ENCODE measurements at regions not wholly inside any gene's neighbourhood (a gene's known extent, or its start where the extent isn't known, plus 50 kb on each side); places are given as distances from the start of the nearest gene placed in this dataset.

DNA sequence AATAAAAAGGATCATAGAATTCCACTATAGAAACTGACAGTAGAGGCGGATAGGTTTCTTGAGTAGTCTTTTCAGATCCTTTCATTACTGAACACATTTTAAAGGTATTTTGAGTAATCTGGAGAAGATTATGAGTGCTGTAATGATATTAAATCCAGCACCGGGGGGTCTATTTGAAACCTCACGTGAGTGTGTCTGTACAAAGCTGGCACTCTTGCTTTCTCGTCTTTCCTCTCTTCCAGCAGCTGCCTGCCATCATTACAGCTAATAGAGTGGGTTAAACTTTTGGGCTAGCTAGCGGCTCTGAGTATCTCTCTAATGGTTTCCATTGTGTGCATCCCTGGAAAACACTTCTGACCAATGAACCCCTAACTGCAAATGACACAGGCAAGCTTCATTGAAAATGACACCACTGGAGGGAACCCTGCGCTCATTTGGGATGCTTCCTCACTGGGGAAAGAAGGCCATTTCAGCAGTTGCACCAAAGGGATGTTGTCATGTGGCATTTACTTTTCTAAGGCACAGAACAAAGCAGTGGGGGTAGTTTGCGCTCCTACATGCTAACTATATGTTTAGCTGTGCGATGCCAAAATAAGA, 101.0 kb downstream of the HRH4 start:
- no peaks in the 10 kb centered on the region for H3K27me3 Mint-ChIP-seq (ENCODE audit: low read depth)
- TF ChIP-seq, protein P1, sequence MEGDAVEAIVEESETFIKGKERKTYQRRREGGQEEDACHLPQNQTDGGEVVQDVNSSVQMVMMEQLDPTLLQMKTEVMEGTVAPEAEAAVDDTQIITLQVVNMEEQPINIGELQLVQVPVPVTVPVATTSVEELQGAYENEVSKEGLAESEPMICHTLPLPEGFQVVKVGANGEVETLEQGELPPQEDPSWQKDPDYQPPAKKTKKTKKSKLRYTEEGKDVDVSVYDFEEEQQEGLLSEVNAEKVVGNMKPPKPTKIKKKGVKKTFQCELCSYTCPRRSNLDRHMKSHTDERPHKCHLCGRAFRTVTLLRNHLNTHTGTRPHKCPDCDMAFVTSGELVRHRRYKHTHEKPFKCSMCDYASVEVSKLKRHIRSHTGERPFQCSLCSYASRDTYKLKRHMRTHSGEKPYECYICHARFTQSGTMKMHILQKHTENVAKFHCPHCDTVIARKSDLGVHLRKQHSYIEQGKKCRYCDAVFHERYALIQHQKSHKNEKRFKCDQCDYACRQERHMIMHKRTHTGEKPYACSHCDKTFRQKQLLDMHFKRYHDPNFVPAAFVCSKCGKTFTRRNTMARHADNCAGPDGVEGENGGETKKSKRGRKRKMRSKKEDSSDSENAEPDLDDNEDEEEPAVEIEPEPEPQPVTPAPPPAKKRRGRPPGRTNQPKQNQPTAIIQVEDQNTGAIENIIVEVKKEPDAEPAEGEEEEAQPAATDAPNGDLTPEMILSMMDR (conservative IDR thresholded peaks at IDR 0.05), result no peak
- H3K4me1 Mint-ChIP-seq, result peaks cover 6% of the 10 kb centered on the region
- H3K9me3 Mint-ChIP-seq, result no peaks in the 10 kb centered on the region
- H3K36me3 Mint-ChIP-seq (ENCODE audit: low read depth), result no peaks in the 10 kb centered on the region
- DNase-seq (ENCODE audit: low read depth, low spot score), result no peak
- H3K4me3 Mint-ChIP-seq, result no peak overlapping the region
- no peak overlapping the region for H3K27ac Mint-ChIP-seq (ENCODE audit: unreplicated experiment)

DNA sequence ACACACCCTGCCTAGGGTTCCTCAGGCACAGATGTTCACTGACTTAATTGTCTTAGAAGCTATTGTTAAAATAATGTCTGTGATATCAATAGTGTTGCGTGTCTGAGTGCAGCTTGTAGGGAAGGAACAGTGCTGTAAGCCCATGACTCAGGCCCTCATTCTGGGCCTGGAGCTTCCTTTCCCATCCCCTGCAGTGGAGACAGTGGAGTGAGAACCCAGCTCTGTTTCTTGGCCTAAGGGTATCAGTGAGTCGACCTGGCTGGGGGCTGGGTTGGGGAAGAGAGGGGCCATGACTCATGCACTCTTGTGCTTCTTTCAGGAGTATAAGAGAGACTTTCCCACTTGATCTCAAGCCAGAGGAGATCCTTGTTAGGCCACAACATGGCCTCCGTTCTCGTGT, 106.8 kb downstream of the HRH4 start:
- no peaks in the 10 kb centered on the region for H3K36me3 Mint-ChIP-seq (ENCODE audit: low read depth)
- H3K4me1 Mint-ChIP-seq, result no peaks in the 10 kb centered on the region
- TF ChIP-seq, protein P1 (conservative IDR thresholded peaks at IDR 0.05), result no peak
- H3K27ac Mint-ChIP-seq (ENCODE audit: unreplicated experiment), result no peak overlapping the region
- no peaks in the 10 kb centered on the region for H3K27me3 Mint-ChIP-seq (ENCODE audit: low read depth)
- H3K4me3 Mint-ChIP-seq, result no peak overlapping the region
- DNase-seq (ENCODE audit: low read depth, low spot score), result no peak
- H3K9me3 Mint-ChIP-seq, result no peaks in the 10 kb centered on the region

DNA sequence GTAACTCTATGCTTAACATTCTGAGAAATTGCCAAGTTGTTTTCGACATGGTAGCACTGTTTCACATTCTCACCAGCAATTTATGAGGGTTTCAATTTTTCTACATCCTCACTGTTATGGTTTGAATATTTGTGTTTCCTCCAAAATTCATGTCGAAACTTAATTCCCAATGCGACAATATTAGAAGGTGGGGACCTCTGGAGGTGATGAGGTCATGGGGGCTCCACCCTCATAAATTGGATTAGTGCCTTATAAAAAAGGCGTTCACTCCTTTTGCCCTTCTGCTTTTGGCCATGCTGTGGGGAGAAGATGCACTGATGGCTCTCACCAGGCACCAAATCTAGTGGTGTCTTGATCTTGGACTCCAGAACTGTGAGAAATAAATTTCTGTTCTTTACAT, 110.3 kb downstream of the HRH4 start:
- Mint-ChIP-seq H3K4me3 (no peak overlapping the region), H3K27ac (ENCODE audit: unreplicated experiment) (no peak overlapping the region), H3K27me3 (ENCODE audit: low read depth) (no peaks in the 10 kb centered on the region), H3K36me3 (ENCODE audit: low read depth) (peaks cover 3% of the 10 kb centered on the region), H3K9me3 (peaks cover 6% of the 10 kb centered on the region), H3K4me1 (no peaks in the 10 kb centered on the region)
- DNase-seq (ENCODE audit: low read depth, low spot score), result no peak
- TF ChIP-seq, protein P1 (conservative IDR thresholded peaks at IDR 0.05), result no peak

DNA sequence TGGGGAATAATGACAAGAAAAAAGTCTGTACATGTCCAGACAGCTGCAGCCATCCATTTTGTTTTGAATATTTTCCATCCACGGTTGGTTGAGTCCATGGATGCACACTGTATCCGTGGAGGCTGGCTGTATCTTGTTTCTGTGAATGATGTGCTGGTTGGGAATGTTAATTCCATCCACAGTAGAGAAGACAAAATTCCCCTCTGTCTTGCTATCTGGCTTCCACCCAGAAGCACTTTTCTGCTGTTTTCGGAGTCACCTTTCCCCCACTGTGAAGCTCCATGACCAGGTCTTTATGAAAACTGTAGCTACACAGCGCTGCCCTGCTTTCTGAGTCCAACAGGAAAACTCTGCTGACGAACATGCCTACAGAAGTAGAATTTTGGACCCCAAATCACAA, 122.3 kb downstream of the HRH4 start:
- Mint-ChIP-seq H3K27me3 (ENCODE audit: low read depth) (no peaks in the 10 kb centered on the region), H3K4me1 (peaks cover 8% of the 10 kb centered on the region), H3K9me3 (peaks cover 3% of the 10 kb centered on the region), H3K4me3 (no peak overlapping the region), H3K36me3 (ENCODE audit: low read depth) (no peaks in the 10 kb centered on the region), H3K27ac (ENCODE audit: unreplicated experiment) (no peak overlapping the region)
- TF ChIP-seq, protein P1 (conservative IDR thresholded peaks at IDR 0.05), result no peak
- DNase-seq (ENCODE audit: low read depth, low spot score), result no peak

DNA sequence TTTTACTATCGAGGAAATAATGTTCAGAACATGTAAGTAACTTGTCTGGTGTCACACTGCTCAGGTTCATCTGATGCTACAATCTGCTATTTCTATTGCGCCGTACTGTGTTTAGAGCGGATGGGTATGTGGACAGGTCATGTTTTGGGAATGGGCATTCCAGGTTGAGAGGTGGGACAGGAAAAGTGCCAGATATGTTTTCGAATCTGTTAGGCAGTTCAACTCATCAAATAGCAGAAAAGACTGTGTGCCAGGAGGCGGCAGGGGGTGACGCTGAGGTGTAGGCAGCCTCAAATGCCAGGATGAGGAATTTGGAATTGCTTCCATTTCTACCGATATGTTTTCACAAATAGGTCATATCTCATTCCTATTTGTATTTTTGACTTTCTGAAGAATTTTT, 123.8 kb downstream of the HRH4 start:
- Mint-ChIP-seq H3K27ac (ENCODE audit: unreplicated experiment) (no peak overlapping the region), H3K36me3 (ENCODE audit: low read depth) (no peaks in the 10 kb centered on the region), H3K4me1 (peaks cover 8% of the 10 kb centered on the region), H3K27me3 (ENCODE audit: low read depth) (no peaks in the 10 kb centered on the region), H3K9me3 (peaks cover 3% of the 10 kb centered on the region), H3K4me3 (no peak overlapping the region)
- no peak for DNase-seq (ENCODE audit: low read depth, low spot score)
- TF ChIP-seq, protein P1 (conservative IDR thresholded peaks at IDR 0.05), result no peak

Measured in neural crest cell (in vitro differentiated cells).